K562 (cell line): ENCODE measurements at regions not wholly inside any gene's neighbourhood (a gene's known extent, or its start where the extent isn't known, plus 50 kb on each side); places are given as distances from the start of the nearest gene placed in this dataset.

ENCODE experiments used
- ATAC-seq: fragments of 200-7000 bp; cut with Tn5 transposase; 3 replicates; pipeline ENCODE4 v1.9.1; 2020; ENCODE audit warnings: moderate library complexity
- BruUV-seq: library from RNA; stranded (reverse); fragments of 400-500 nt; replicated peaks from 2 replicates; lab custom pipeline; 2021; lab: Mats Ljungman, UMichigan
- CTCF ChIA-PET: fragments of 300-600 bp; formaldehyde crosslinking; extraction: SDS; loops from one replicate; lab custom pipeline; 2021; ENCODE audit warnings: low intra/inter-chr PET ratio; lab: Yijun Ruan, JAX
- POLR2A ChIA-PET: fragments of 300-600, 350-650 bp; sonication (Branson Sonifier 250); formaldehyde crosslinking; extraction: SDS; loops from one replicate; lab custom pipeline; 2021; ENCODE audit warnings: antibody characterized with exemption, inconsistent platforms; lab: Yijun Ruan, JAX
- DNase-seq, 4 experiments: peaks; one replicate each; pipeline versions ENCODE4 v3.0.0 to v3.0.0-alpha.2; 2011 to 2018; ENCODE audit warnings: low spot score in 3 of 4, mixed read lengths in 3 of 4; ENCODE audit errors: extremely low read depth in 1 of 4
- FAIRE-seq: peaks from 2 replicates; lab custom pipeline; 2011; peaks lifted over from hg19 to GRCh38; lab: Jason Lieb, UNC
- H2AFZ ChIP-seq: 2 replicates; pipeline ENCODE4 v1.6.0; 2011; ENCODE audit warnings: low read depth, low read length, control low read depth, inconsistent platforms
- H3K27ac ChIP-seq: fragments of 200-600 bp; 3 replicates; pipeline ENCODE4 v1.8.0; 2011; ENCODE audit warnings: low read depth, mild to moderate bottlenecking, control low read depth, inconsistent platforms, low read length, moderate library complexity, mixed read lengths; ENCODE audit errors: extremely low read depth
- H3K27me3 ChIP-seq, 2 experiments: fragments of 300-600 bp in 1 of 2; 2 replicates in 1 of 2; 3 replicates in 1 of 2; pipeline versions ENCODE4 v1.6.0 to v1.8.0; 2011; ENCODE audit warnings: inconsistent platforms in 2 of 2, low read length in 2 of 2, mild to moderate bottlenecking in 1 of 2, mixed read lengths in 1 of 2, moderate library complexity in 1 of 2; ENCODE audit not compliant: control insufficient read depth in 2 of 2, insufficient read depth in 2 of 2
- H3K36me3 ChIP-seq: fragments of 300-600 bp; 3 replicates; pipeline ENCODE4 v1.8.0; 2011; ENCODE audit warnings: mild to moderate bottlenecking, low read length, inconsistent platforms; ENCODE audit not compliant: control insufficient read depth, insufficient read depth
- H3K4me1 ChIP-seq, 2 experiments: fragments of 200-600 bp in 1 of 2; replicated peaks in 1 of 2; 2 replicates in 1 of 2; 3 replicates in 1 of 2; pipeline versions ENCODE4 v1.5.1 to v1.8.0; 2011; ENCODE audit warnings: inconsistent platforms in 2 of 2, low read length in 2 of 2, mild to moderate bottlenecking in 1 of 2, mixed read lengths in 1 of 2, moderate library complexity in 1 of 2; ENCODE audit not compliant: control insufficient read depth in 2 of 2, insufficient read depth in 2 of 2
- H3K4me2 ChIP-seq: 2 replicates; pipeline ENCODE4 v1.6.1; 2011; ENCODE audit warnings: low read length, control low read depth, inconsistent platforms, mixed read lengths; ENCODE audit not compliant: insufficient read depth
- H3K4me3 ChIP-seq: fragments of 200-600 bp; sonication (generic), shearing (Covaris generic); 2 replicates; pipeline ENCODE4 v1.5.1; 2016; ENCODE audit warnings: control low read depth, inconsistent platforms
- H3K79me2 ChIP-seq: fragments of 200-600 bp; 3 replicates; pipeline ENCODE4 v1.8.0; 2011; ENCODE audit warnings: low read length, inconsistent platforms; ENCODE audit not compliant: control insufficient read depth, insufficient read depth
- H3K9ac ChIP-seq, 2 experiments: 2 replicates each; pipeline versions ENCODE4 v1.6.0 to v1.6.1; 2011; ENCODE audit warnings: low read depth in 2 of 2, low read length in 2 of 2, control low read depth in 1 of 2, inconsistent platforms in 1 of 2, mild to moderate bottlenecking in 1 of 2, mixed read lengths in 1 of 2; ENCODE audit not compliant: insufficient read depth in 1 of 2
- H3K9me1 ChIP-seq: one replicate; pipeline ENCODE4 v1.6.0; 2011; ENCODE audit warnings: inconsistent platforms, mild to moderate bottlenecking, low read length, moderate library complexity; ENCODE audit not compliant: control insufficient read depth, insufficient read depth
- H3K9me3 ChIP-seq: replicated peaks from 2 replicates; pipeline ENCODE4 v1.5.1; 2011; ENCODE audit warnings: low read depth, low read length, inconsistent platforms; ENCODE audit not compliant: control insufficient read depth, insufficient read depth
- H4K20me1 ChIP-seq: replicated peaks from 2 replicates; pipeline ENCODE4 v1.6.1; 2011; ENCODE audit warnings: low read length, inconsistent platforms, mixed read lengths; ENCODE audit not compliant: control insufficient read depth, insufficient read depth
- CHD1 ChIP-seq: fragments of 200-600 bp; sonication (generic); IDR thresholded peaks from one replicate; pipeline ENCODE4 v1.6.1; 2012; ENCODE audit warnings: mild to moderate bottlenecking, moderate library complexity, low read length, inconsistent platforms
- HDGF ChIP-seq: fragments of 450-650 bp; IDR thresholded peaks from 2 replicates; pipeline ENCODE4 v1.6.1; 2016
- MLX ChIP-seq, 2 experiments: fragments of 450-650 bp in 1 of 2; sonication (generic) in 1 of 2; formaldehyde crosslinking; conservative IDR thresholded peaks; 2 replicates each; pipeline versions ENCODE4 v1.4.0 to v1.8.1; 2020 to 2022; ENCODE audit warnings: mild to moderate bottlenecking in 1 of 2, missing genetic modification reagents in 1 of 2
- MTA1 ChIP-seq: fragments of 450-650 bp; IDR thresholded peaks from 2 replicates; pipeline ENCODE4 v1.6.1; 2017; ENCODE audit warnings: borderline replicate concordance
- SIX5 ChIP-seq, 2 experiments: IDR thresholded peaks; 2 replicates each; pipeline ENCODE4 v1.6.1; 2011; ENCODE audit warnings: low read length in 2 of 2, borderline replicate concordance in 1 of 2, low read depth in 1 of 2, mild to moderate bottlenecking in 1 of 2, moderate library complexity in 1 of 2; ENCODE audit not compliant: insufficient read depth in 1 of 2
- SRSF7 ChIP-seq: fragments of 200-400 bp; formaldehyde crosslinking; optimal IDR thresholded peaks from 2 replicates; pipeline ENCODE3; 2017; ENCODE audit warnings: mild to moderate bottlenecking, low read depth, low read length
- U2AF2 ChIP-seq: fragments of 200-400 bp; formaldehyde crosslinking; optimal IDR thresholded peaks from 2 replicates; pipeline ENCODE3; 2017; ENCODE audit warnings: low read depth, mild to moderate bottlenecking, low read length
- in situ Hi-C: fragments of 300-500 bp; cut with MboI; formaldehyde crosslinking; loops from 4 replicates; pipeline ENCODE4 v1.15.0; 2018; ENCODE audit warnings: inconsistent platforms, mixed read lengths
- intact Hi-C: fragments of 100-400 bp; cut with micrococcal nuclease; formaldehyde crosslinking; loops from 2 replicates; pipeline ENCODE4 v1.14.2; 2022
- TF ChIP-seq, protein P1 (sequence below): fragments of 150-350 bp; IDR thresholded peaks from 2 replicates; pipeline ENCODE4 v1.6.1; 2014; ENCODE audit warnings: low read depth, mild to moderate bottlenecking, low read length, borderline replicate concordance
- TF ChIP-seq, protein P2 (sequence below): fragments of 250-450 bp; sonication (Bioruptor Pico); IDR thresholded peaks from 2 replicates; pipeline ENCODE4 v1.8.0; 2022; ENCODE audit warnings: inconsistent platforms

DNA sequence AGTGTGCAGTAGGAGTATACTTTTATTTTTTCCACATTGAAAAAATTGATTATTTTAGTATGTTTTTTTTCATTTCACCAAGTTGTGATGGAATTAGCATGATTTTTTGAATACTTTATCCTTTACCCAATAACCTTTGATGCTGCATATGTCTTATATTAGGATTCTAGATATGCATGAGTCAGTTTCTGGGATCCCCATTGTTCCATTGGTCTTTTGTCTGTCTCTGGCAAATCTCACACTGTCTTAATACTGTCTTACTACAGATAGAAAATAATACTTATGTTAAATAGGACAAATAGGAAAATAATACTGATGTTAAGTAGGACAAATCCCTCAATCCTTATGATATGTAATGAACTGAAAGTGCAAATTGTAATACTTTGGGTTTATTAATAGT, 54.3 kb upstream of the ASB17 start:
- Histone ChIP-seq H2AFZ (no peak overlapping the region), H3K9me1 (no peaks in the 10 kb centered on the region), H3K9me3 (no peaks in the 10 kb centered on the region), H3K27ac (no peak overlapping the region), H3K9ac (no peak overlapping the region), H4K20me1 (no peaks in the 10 kb centered on the region), H3K79me2 (no peaks in the 10 kb centered on the region), H3K27me3 (no peaks in the 10 kb centered on the region), H3K4me1 (no peaks in the 10 kb centered on the region), H3K4me2 (no peak overlapping the region), H3K36me3 (no peaks in the 10 kb centered on the region), H3K4me3 (no peak overlapping the region)
- no TSS peak for BruUV-seq
- DNase-seq (no peak), FAIRE-seq (no peak), ATAC-seq (no peak)
- intact Hi-C loops = no loop called here
- in situ Hi-C loops = no loop called here
- ChIA-PET POLR2A (no interaction called here), CTCF (no interaction called here)
- TF ChIP-seq, protein P1, sequence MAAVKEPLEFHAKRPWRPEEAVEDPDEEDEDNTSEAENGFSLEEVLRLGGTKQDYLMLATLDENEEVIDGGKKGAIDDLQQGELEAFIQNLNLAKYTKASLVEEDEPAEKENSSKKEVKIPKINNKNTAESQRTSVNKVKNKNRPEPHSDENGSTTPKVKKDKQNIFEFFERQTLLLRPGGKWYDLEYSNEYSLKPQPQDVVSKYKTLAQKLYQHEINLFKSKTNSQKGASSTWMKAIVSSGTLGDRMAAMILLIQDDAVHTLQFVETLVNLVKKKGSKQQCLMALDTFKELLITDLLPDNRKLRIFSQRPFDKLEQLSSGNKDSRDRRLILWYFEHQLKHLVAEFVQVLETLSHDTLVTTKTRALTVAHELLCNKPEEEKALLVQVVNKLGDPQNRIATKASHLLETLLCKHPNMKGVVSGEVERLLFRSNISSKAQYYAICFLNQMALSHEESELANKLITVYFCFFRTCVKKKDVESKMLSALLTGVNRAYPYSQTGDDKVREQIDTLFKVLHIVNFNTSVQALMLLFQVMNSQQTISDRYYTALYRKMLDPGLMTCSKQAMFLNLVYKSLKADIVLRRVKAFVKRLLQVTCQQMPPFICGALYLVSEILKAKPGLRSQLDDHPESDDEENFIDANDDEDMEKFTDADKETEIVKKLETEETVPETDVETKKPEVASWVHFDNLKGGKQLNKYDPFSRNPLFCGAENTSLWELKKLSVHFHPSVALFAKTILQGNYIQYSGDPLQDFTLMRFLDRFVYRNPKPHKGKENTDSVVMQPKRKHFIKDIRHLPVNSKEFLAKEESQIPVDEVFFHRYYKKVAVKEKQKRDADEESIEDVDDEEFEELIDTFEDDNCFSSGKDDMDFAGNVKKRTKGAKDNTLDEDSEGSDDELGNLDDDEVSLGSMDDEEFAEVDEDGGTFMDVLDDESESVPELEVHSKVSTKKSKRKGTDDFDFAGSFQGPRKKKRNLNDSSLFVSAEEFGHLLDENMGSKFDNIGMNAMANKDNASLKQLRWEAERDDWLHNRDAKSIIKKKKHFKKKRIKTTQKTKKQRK = no peak
- TF ChIP-seq SRSF7 (no peak), U2AF2 (no peak), CHD1 (no peak), MLX (CRISPR knock-in tag; conservative IDR thresholded peaks at IDR 0.05) (no peak), MTA1 (no peak), HDGF (no peak), SIX5 (IDR thresholded peaks at IDR 0.05; ENCODE audit: borderline replicate concordance in 1 of 2, insufficient read depth in 1 of 2, low read depth in 1 of 2, low read length in 2 of 2) (no peak)
- TF ChIP-seq, protein P2, sequence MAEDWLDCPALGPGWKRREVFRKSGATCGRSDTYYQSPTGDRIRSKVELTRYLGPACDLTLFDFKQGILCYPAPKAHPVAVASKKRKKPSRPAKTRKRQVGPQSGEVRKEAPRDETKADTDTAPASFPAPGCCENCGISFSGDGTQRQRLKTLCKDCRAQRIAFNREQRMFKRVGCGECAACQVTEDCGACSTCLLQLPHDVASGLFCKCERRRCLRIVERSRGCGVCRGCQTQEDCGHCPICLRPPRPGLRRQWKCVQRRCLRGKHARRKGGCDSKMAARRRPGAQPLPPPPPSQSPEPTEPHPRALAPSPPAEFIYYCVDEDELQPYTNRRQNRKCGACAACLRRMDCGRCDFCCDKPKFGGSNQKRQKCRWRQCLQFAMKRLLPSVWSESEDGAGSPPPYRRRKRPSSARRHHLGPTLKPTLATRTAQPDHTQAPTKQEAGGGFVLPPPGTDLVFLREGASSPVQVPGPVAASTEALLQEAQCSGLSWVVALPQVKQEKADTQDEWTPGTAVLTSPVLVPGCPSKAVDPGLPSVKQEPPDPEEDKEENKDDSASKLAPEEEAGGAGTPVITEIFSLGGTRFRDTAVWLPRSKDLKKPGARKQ (CRISPR knock-in tag) = no peak
